Stimulated activated naive CD8-positive, alpha-beta T cell treated with anti-CD3 and anti-CD28 coated beads, Interleukin-15, amount 100 ng/mL, for 72 hours (primary cell): ENCODE measurements at regions not wholly inside any gene's neighbourhood (a gene's known extent, or its start where the extent isn't known, plus 50 kb on each side); places are given as distances from the start of the nearest gene placed in this dataset.

Experiments
- ATAC-seq: fragments of 150-1000 bp; cut with Tn5 transposase; 2 replicates; pipeline ENCODE4 v1.10.0; 2021; ENCODE audit warnings: mild to moderate bottlenecking, moderate library complexity
- DNase-seq, 2 donors: peaks; one replicate each; pipeline ENCODE4 v3.0.0; 2021 to 2022
- H3K27ac Mint-ChIP-seq, 2 donors: one replicate each; pipeline ENCODE4 v1.8.0; 2022; ENCODE audit warnings: mild to moderate bottlenecking in 2 of 2, mixed read lengths in 2 of 2, moderate library complexity in 2 of 2
- H3K27me3 Mint-ChIP-seq: one replicate; pipeline ENCODE4 v1.8.0; 2022; ENCODE audit warnings: mixed read lengths
- H3K4me1 Mint-ChIP-seq: one replicate; pipeline ENCODE4 v1.8.0; 2022; ENCODE audit warnings: mild to moderate bottlenecking, mixed read lengths
- H3K4me3 Mint-ChIP-seq, 2 donors: one replicate each; pipeline ENCODE4 v1.8.0; 2022; ENCODE audit warnings: mild to moderate bottlenecking in 2 of 2, mixed read lengths in 2 of 2, moderate library complexity in 1 of 2
- H3K9me3 Mint-ChIP-seq, 2 donors: one replicate each; pipeline ENCODE4 v1.8.0; 2022; ENCODE audit warnings: mixed read lengths in 2 of 2

DNA sequence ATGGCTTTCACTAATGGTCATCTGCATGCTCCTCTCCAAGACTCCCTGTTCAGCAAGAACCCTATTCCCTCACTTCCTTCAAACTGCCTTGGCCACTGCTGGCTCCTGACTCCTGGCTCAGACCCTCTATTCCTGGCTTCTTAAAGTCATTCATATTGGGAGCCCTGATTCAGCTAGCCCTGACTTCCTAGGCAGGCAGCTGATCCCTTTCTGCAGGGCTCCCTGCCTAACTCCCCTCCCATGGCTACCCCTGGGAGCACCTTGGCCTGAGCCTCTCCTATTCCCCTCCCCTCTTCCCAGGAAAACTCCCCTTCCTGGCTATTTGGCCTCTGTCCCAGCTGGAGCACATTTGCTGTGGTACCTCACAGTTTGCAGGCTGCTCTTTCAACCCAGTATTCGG lies 154.9 kb upstream of the PJA1 start:
- no peaks in the 10 kb centered on the region for H3K9me3 Mint-ChIP-seq
- no peak for ATAC-seq
- no peak overlapping the region for H3K4me3 Mint-ChIP-seq
- H3K27me3 Mint-ChIP-seq, result no peaks in the 10 kb centered on the region
- no peak for DNase-seq
- H3K27ac Mint-ChIP-seq, result no peak overlapping the region
- H3K4me1 Mint-ChIP-seq, result no peaks in the 10 kb centered on the region

DNA sequence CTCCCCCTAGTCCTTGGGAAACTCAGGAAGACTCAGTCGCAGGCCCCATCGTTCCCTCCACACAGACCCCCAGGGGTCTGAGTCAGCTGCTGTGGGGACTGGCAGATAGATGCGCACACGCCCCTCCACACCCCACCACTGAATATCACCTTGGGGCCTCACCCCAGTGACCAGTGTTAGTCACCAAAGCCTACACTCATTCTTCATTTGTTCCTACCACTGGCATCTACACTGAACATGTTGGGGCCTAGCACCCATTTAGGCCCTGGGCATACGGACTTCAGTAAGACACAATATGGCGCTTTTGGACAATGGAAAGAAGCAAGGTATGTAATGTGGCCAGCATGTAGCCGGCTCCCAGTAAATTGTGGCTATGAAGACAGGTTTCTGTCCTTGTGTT lies 154.1 kb upstream of the PJA1 start:
- Mint-ChIP-seq H3K9me3 (no peaks in the 10 kb centered on the region), H3K27ac (no peak overlapping the region), H3K4me3 (no peak overlapping the region), H3K27me3 (no peaks in the 10 kb centered on the region), H3K4me1 (no peaks in the 10 kb centered on the region)
- DNase-seq (no peak), ATAC-seq (no peak)

DNA sequence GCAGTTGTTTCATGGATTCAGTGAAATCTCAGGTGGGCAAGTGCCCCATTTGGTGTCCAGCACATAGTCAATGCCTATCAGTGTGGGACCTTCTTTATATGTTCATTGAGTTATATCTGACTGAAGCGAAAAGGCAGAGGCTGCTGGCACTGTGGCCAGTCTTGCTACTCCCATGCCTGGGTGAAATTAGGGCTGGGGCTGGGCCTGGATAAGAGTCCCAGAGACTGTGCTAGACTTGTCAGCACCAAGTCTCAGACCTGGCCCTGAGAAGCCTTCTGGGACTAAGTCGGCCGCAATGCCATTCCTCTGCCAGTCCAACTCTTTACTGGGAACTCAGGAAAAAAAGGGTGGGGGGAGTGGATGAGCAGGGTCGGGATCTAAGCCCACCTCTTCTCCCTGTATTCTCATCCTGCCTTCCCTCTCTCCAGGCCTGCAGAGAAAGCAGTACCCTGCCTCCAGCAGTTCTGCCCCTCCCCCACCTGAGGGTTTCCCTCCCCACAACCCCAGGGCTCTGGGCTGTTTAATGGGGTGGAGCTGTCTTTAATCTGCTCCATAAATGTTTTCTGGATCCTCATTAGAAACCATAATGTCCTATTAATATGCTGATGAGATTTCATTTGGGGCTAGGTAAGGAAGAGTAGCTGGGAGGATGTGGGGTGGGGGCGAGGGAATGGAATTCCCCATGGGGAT lies 153.5 kb upstream of the PJA1 start:
- H3K9me3 Mint-ChIP-seq, result no peaks in the 10 kb centered on the region
- H3K4me1 Mint-ChIP-seq, result no peaks in the 10 kb centered on the region
- ATAC-seq, result no peak
- H3K4me3 Mint-ChIP-seq, result no peak overlapping the region
- no peaks in the 10 kb centered on the region for H3K27me3 Mint-ChIP-seq
- DNase-seq, result no peak
- no peak overlapping the region for H3K27ac Mint-ChIP-seq

DNA sequence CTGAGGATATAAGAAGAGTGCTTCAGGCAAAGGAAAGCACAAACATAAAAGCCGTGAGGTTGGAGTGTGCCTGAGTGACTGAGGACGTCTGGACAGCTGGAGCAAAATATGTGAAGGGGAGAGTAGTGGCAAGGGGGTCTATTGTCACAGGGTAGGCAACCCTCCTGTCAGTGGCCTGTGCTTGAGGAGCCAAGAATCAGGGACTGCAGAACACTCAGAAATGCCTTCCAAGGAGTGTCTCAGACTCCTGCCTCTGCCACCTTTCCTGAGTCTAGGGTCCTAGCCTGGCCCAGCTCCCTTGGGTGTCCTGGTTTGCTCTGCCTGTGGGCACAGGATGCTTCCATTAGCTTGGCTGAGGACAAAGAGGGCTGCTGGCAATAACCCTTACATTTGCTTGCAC lies 152.5 kb upstream of the PJA1 start:
- H3K27ac Mint-ChIP-seq, result no peak overlapping the region
- ATAC-seq (no peak), DNase-seq (no peak)
- no peaks in the 10 kb centered on the region for H3K9me3 Mint-ChIP-seq
- H3K4me1 Mint-ChIP-seq, result no peaks in the 10 kb centered on the region
- no peaks in the 10 kb centered on the region for H3K27me3 Mint-ChIP-seq
- H3K4me3 Mint-ChIP-seq, result no peak overlapping the region

DNA sequence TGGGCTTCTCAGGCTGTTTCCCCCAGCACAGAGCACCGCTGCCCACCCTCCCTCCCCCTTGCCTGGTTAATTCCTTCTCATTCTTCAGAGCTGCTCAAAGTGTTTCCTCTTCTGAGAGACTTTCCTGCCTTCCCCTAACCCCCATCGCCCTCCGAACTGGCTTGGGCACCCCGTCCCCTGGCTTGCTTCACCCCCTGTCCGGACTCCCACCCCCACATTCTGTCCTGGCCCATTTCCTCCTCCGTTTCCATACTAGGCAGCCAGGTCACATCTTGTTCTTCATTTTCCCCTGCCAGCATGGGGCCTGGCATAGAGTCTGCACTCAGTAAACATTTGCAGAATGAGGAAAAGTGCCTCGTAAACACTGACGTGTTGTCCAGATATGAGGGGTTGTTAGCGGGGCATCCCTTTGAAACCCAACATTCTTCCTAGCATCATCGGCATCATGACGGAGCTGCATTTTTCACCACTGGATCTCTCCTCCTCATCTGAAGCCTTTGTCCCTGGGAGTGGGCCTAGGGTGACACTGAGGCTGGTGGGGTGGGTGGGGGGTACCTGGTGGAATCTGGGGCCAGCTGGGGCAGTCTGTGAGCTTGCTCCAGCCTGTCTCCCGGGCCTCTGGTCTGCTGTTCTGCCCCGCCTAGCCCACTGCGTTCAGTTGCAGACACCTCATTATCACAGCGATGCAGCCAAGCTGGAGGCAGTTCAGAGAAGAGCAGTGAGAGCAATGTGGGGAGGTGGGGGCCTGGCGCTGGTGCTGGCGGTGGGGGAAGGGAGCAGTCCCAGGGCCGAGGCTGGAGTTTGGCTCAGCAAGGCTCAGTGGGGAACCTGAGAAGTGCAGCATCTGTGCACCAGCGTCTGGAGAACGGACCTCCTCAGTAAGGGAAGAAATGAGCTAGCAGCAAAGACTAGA lies 149.4 kb upstream of the PJA1 start:
- Mint-ChIP-seq H3K9me3 (no peaks in the 10 kb centered on the region), H3K4me3 (no peak overlapping the region), H3K27me3 (no peaks in the 10 kb centered on the region), H3K27ac (no peak overlapping the region), H3K4me1 (no peaks in the 10 kb centered on the region)
- no peak for DNase-seq
- no peak for ATAC-seq

DNA sequence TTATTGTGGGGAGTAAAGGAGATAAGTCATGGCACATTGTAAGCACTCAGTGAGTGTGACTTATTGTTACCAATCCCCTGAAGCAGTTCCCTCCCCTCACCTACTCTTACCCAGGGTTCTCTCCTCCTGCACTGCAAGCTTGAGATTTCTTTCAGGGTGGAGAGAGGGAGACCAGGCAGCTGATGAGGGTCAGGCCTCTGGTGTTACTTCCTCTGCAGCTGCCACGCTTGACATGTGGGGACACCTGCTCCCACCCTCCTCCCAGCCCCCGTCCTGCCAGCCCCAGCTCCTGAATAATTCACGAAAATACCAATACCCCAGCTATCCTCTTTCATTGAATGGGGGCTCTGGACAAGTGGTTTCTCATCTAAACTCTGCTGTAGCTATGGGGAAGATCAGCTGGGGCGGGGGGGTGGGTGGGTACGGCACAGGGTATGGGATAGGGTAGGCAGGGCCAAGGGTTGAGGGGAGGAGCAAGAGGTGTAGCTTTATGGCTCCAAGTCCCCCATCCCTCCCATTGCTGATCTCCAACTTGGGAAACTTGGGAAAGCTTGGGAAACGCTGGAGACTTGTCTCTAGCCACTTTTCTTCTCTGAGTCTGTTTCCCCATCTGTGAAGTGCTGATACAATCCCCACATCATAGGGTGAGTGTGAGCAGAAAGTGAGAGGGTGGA lies 148.5 kb upstream of the PJA1 start:
- Mint-ChIP-seq H3K9me3 (no peaks in the 10 kb centered on the region), H3K27me3 (no peaks in the 10 kb centered on the region), H3K27ac (no peak overlapping the region), H3K4me3 (no peak overlapping the region), H3K4me1 (no peaks in the 10 kb centered on the region)
- no peak for DNase-seq
- ATAC-seq, result no peak

DNA sequence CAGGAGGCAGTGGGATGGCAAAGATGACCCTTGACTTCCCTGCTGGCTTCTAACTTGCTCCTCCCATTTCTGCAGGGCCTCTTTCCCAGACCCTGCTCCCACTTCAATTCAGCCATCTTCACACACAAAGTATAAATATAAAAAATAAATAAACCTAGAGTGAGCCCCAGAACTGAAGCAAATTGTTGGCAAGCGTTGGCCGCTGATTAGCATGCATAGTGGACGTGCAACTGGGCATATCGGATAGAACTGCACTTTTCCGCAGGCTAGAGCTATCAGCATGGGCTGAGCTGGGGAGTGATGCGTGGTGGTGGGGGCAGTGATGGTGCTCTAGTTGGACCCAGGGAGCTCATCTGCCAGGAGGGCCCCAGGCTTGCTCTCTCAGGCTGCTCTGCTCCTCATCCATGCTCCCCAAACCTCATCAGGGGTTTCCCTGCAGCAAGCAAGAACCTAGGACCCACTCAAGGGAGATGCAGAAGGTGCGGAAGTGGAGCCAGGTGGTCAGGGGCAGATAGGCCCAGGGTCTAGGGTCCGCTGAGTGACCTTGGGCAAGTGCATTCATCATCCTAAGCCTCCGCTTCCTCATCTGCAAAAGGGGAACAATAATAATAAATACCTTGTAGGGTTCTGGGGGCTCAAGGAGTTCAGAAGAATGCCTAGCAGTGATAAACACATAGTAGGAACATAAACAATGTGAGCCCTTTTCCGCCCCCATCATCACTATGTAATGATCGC lies 146.8 kb upstream of the PJA1 start:
- H3K9me3 Mint-ChIP-seq, result no peaks in the 10 kb centered on the region
- H3K4me1 Mint-ChIP-seq, result no peaks in the 10 kb centered on the region
- no peak overlapping the region for H3K27ac Mint-ChIP-seq
- ATAC-seq, result no peak
- no peak overlapping the region for H3K4me3 Mint-ChIP-seq
- no peaks in the 10 kb centered on the region for H3K27me3 Mint-ChIP-seq
- no peak for DNase-seq

DNA sequence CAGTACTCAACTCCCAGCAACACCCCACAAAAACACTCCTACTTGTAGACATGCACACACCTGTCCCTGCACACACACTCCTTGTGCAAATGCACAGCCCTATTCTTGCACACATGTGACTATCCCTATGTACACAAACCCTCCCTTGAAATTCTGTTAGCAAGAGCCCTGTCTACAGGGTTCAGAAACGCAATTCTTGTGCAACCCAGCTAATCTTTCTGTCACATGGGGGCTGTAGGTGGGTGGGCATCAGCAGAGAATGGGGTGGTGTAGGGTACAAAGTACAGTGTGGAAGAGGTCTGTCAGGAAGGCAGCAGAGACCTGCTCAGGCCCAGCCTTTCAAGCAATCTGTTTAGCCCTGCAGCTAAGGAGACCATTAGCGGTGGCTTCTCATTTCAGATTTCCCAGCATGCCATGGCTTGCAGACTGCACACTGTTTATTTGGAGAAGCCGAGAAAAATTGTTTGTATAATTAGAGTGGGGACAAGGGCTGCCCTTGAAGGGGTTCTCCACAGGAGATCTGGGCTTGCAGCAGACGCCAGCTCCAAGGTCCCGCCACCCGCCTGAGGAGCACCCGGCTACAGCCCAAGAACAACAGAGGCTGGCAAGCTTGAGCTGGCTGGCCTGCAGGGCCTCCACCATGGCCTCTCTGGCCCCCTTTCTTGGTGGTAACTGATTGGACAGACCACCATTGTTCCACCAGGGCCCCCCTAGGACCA lies 144.0 kb upstream of the PJA1 start:
- Mint-ChIP-seq H3K27ac (peak overlapping the region in 1 of 2 donors; percentile 56), H3K9me3 (no peaks in the 10 kb centered on the region), H3K4me3 (no peak overlapping the region), H3K27me3 (peaks cover 12% of the 10 kb centered on the region), H3K4me1 (no peaks in the 10 kb centered on the region)
- ATAC-seq (no peak), DNase-seq (no peak)

DNA sequence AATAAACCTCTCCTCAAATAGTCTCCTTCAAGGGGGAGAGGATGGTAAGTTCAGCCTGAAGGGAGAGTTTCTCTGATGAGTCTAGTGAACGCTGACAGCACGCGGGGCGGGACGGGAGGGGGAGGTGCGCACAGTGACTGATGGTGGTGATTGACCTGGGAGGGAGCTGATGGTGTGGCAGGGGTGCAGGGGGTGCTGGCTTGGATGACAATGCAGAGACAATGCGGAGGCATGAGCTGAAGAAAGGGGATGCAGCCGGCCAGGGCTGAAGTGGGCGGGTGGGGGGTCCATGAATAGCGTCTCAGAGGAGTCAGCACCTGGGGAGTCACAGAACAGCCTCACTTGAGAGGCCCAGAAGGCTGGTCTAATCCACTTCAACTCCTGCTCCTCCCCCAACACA lies 142.5 kb upstream of the PJA1 start:
- ATAC-seq, result no peak
- no peak overlapping the region for H3K27ac Mint-ChIP-seq
- H3K4me1 Mint-ChIP-seq, result no peaks in the 10 kb centered on the region
- H3K9me3 Mint-ChIP-seq, result no peaks in the 10 kb centered on the region
- H3K27me3 Mint-ChIP-seq, result peaks cover 22% of the 10 kb centered on the region
- H3K4me3 Mint-ChIP-seq, result no peak overlapping the region
- no peak for DNase-seq

DNA sequence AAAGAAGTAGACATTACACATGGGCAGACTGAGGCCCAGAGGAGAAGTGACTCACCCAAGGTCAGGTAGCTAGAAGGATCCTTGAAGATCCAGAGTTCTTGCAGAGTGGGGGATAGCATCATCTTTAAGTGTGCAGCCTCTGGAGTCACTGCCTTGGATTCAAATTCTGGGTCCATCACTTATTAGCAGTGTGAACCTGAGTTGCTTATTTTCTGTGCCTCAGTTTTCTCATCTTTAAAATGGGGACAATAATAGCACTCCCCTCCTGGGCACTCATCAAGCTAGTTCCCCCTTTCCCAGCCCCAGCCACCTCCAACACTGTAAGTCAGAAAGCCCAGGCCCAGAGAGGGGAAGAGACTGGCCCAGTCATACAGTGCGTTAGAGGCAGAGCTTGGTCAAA lies 141.8 kb upstream of the PJA1 start:
- peaks cover 30% of the 10 kb centered on the region for H3K27me3 Mint-ChIP-seq
- H3K4me3 Mint-ChIP-seq, result no peak overlapping the region
- DNase-seq (no peak), ATAC-seq (no peak)
- no peaks in the 10 kb centered on the region for H3K4me1 Mint-ChIP-seq
- H3K27ac Mint-ChIP-seq, result no peak overlapping the region
- H3K9me3 Mint-ChIP-seq, result no peaks in the 10 kb centered on the region

DNA sequence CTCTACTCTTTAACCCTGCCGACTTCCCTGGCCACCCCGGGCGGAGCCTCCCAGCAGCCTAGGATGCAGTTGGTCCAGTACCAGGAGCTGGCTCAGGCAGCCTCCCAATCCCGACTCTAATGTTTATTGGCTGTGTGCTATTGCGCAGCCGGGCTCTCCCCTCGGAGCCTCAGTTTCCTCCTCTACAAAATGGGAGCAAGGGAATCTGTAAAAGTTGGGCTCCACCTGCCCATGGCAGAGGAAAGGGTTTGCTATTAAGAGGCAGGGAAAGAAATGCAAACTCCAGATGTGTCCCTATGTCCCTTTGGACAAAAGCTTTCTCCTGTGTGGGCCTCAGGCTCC lies 140.8 kb upstream of the PJA1 start:
- H3K27ac Mint-ChIP-seq, result no peak overlapping the region

DNA sequence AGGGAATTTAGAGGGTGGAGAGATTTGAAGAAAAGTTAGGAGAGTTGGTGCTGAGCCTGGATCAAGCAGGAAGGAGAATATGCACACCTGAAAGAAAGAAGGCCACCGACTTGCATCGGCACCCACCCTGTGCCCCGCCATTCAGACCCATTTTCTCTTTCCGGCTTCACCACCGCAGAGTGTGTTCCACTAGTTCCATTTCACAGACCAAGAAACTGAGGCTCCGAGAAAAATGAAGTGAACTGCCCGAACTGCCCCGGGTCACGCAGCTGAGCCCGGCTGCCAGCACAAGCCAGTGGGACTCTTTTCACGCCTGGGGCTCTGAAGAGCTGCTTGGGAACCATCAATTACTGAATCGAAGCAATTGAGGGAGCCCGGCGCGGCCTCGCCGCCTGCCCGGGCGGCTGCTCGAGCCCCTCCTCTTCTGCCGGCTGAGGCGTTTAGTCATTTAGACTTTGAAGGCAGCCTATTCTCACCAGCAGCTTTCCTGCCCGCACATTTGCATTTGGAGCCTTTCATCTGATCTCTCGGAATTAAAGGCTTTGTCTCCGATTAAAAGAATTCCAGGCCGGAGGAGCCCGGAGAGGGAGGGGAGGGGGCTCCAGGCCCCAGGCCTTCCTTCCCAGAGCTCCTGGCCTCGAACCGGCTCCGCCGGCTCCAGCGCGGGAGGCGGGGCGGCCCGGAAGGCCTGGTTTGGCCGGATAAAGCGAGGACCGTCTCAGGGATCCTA lies 140.2 kb upstream of the PJA1 start:
- DNase-seq (no peak), ATAC-seq (no peak)
- Mint-ChIP-seq H3K4me3 (no peak overlapping the region), H3K4me1 (no peaks in the 10 kb centered on the region), H3K27me3 (peaks cover 43% of the 10 kb centered on the region), H3K27ac (no peak overlapping the region), H3K9me3 (no peaks in the 10 kb centered on the region)

More for the DNA sequence above, 140.8 kb upstream of the PJA1 start:
- Mint-ChIP-seq H3K4me3 (no peak overlapping the region), H3K9me3 (no peaks in the 10 kb centered on the region), H3K4me1 (no peaks in the 10 kb centered on the region), H3K27me3 (peaks cover 40% of the 10 kb centered on the region)
- DNase-seq, result no peak
- ATAC-seq, result no peak

DNA sequence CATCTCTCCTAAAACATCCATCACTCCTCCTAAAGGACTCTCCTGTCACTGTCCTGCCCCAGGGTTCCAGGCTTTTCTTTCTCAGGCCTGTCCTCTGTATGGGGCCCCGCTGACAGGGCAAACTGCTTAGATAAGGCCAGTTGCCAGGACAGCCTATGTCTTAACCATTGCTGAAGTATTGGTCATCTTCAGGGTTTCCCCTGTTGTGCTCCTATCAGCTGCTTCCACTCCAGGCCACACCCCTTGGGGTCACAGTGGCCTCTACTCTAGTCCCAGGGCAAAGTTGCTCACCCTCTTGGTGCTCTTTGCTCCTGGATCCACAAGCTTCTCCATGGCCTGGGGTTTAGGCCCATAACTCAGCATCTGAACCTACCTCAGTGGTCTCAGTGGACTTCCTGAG lies 138.0 kb upstream of the PJA1 start:
- no peak for ATAC-seq
- DNase-seq, result no peak
- H3K27me3 Mint-ChIP-seq, result peaks cover 43% of the 10 kb centered on the region
- no peak overlapping the region for H3K4me3 Mint-ChIP-seq
- peak overlapping the region in 1 of 2 donors; percentile 59 for H3K27ac Mint-ChIP-seq
- no peaks in the 10 kb centered on the region for H3K4me1 Mint-ChIP-seq
- no peaks in the 10 kb centered on the region for H3K9me3 Mint-ChIP-seq

DNA sequence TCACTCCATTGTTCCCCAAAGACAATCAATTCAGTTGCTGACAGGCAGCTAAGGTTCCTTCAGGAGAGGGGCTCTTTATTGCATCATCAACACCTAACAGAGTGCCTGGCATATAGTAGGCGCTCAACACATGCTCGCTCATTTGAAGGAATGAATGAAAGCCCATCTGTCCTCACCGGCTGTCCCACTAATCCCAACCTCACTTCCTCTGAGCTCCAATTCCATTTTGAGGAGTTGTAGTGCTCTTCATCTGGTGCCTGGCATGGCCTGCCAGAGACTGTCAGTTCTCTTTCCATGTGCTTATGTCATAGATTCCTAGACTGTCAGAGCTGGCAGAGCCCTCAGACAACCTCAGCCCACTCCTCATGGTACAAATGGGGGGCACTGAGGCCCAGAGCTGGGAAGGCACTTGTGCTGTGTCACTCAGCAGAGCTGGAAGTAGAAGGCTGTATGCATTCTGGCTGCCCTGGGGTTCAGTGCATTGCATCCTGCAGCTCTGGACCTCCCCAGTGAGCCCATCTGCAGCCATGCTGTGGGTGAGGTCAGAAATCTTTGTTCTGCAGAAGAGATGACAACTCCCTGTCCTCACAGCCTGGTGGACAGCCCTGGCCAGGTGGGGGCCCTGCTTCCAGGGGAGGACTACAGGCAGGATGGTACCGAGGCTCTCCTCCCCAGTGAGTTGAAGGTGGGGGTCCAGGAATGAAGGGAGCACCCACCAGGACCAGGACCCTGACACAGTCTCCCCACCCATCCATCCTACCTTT lies 134.9 kb upstream of the PJA1 start:
- Mint-ChIP-seq H3K4me3 (no peak overlapping the region), H3K4me1 (no peaks in the 10 kb centered on the region), H3K27ac (no peak overlapping the region), H3K9me3 (no peaks in the 10 kb centered on the region), H3K27me3 (peaks cover 40% of the 10 kb centered on the region)
- ATAC-seq (no peak), DNase-seq (no peak)
